ENCODE measurements at regions not wholly inside any gene's neighbourhood (a gene's known extent, or its start where the extent isn't known, plus 50 kb on each side); places are given as distances from the start of the nearest gene placed in this dataset.

- TF ChIP-seq CTCF (IDR thresholded peaks at IDR 0.05; ENCODE audit: insufficient read depth, low read depth, low read length) (no peak), EZH2 (IDR thresholded peaks at IDR 0.05; ENCODE audit: insufficient read depth, low read length) (no peak)
These were observed 443.3 kb upstream of the MEIS1 start for GRCh38 chr2:65991381-65992197.
